ENCODE measurements at regions not wholly inside any gene's neighbourhood (a gene's known extent, or its start where the extent isn't known, plus 50 kb on each side); places are given as distances from the start of the nearest gene placed in this dataset.
"Not testable (repeated sequence)": the region's sequence is repeated elsewhere in the genome, so short reads cannot be mapped to it uniquely, and the experiment has no call there.

GRCh38 chr10:29820890-29821461 is 186.2 kb upstream of the SVIL start:
- no peak for TF ChIP-seq CTCF (IDR thresholded peaks at IDR 0.05)
- no peak for ATAC-seq (ENCODE audit: low FRiP score)
- no peak for DNase-seq (ENCODE audit: low spot score)

- no peak for ATAC-seq (ENCODE audit: low FRiP score)
- no peak for TF ChIP-seq CTCF (IDR thresholded peaks at IDR 0.05)
- no peak for DNase-seq (ENCODE audit: low spot score)
Observed at GRCh38 chr10:29816801-29817558, 182.2 kb upstream of the SVIL start.

- no peak for TF ChIP-seq CTCF (IDR thresholded peaks at IDR 0.05)
- DNase-seq (ENCODE audit: low spot score) (no peak), ATAC-seq (ENCODE audit: low FRiP score) (no peak)
Observed at GRCh38 chr10:29815572-29815971, 180.8 kb upstream of the SVIL start.

- no peak for DNase-seq (ENCODE audit: low spot score)
- ATAC-seq (ENCODE audit: low FRiP score) = peak; percentile 76
- TF ChIP-seq CTCF (IDR thresholded peaks at IDR 0.05) = no peak
Observed at GRCh38 chr10:29811751-29812427, 177.1 kb upstream of the SVIL start.

GRCh38 chr10:29810816-29811215 is 176.0 kb upstream of the SVIL start:
- DNase-seq (ENCODE audit: low spot score) (no peak), ATAC-seq (ENCODE audit: low FRiP score) (no peak)
- no peak for TF ChIP-seq CTCF (IDR thresholded peaks at IDR 0.05)

GRCh38 chr10:29810231-29810630 is 175.5 kb upstream of the SVIL start:
- ATAC-seq (ENCODE audit: low FRiP score); DNase-seq (ENCODE audit: low spot score): not testable (repeated sequence)

GRCh38 chr10:29809383-29809782 is 174.6 kb upstream of the SVIL start:
- no peak for TF ChIP-seq CTCF (IDR thresholded peaks at IDR 0.05)
- no peak for ATAC-seq (ENCODE audit: low FRiP score)
- DNase-seq (ENCODE audit: low spot score) = no peak
